H9 (cell line): ENCODE measurements at regions not wholly inside any gene's neighbourhood (a gene's known extent, or its start where the extent isn't known, plus 50 kb on each side); places are given as distances from the start of the nearest gene placed in this dataset.

Experiments used
- DNase-seq: peaks from one replicate; pipeline ENCODE4 v3.0.0-alpha.2; 2017
- H2AFZ ChIP-seq: one replicate; pipeline ENCODE4 v1.6.1; 2013; ENCODE audit warnings: mild to moderate bottlenecking, low read length, control low read depth, moderate library complexity
- H2AK5ac ChIP-seq: 2 replicates; pipeline ENCODE4 v1.6.1; 2013; ENCODE audit warnings: low read length, control low read depth, mixed read lengths; ENCODE audit not compliant: insufficient read length
- H2BK120ac ChIP-seq: one replicate; pipeline ENCODE4 v1.6.1; 2013; ENCODE audit warnings: low read depth, mild to moderate bottlenecking, low read length, control low read depth, inconsistent platforms; ENCODE audit not compliant: poor library complexity, severe bottlenecking
- H2BK12ac ChIP-seq: 2 replicates; pipeline ENCODE4 v1.6.1; 2013; ENCODE audit warnings: low read length, control low read depth, mixed read lengths, low read depth; ENCODE audit not compliant: insufficient read length
- H2BK15ac ChIP-seq: 2 replicates; pipeline ENCODE4 v1.6.1; 2013; ENCODE audit warnings: low read depth, low read length, control low read depth
- H2BK20ac ChIP-seq: one replicate; pipeline ENCODE4 v1.6.1; 2013; ENCODE audit warnings: low read depth, mild to moderate bottlenecking, low read length, control low read depth, inconsistent platforms; ENCODE audit not compliant: poor library complexity, severe bottlenecking
- H2BK5ac ChIP-seq: 2 replicates; pipeline ENCODE4 v1.6.1; 2013; ENCODE audit warnings: low read length, control low read depth, mixed read lengths; ENCODE audit not compliant: insufficient read length
- H3K14ac ChIP-seq: 2 replicates; pipeline ENCODE4 v1.6.1; 2013; ENCODE audit warnings: low read length, control low read depth; ENCODE audit not compliant: insufficient read depth
- H3K18ac ChIP-seq: 2 replicates; pipeline ENCODE4 v1.6.1; 2013; ENCODE audit warnings: low read depth, mild to moderate bottlenecking, mixed read lengths, low read length, control low read depth; ENCODE audit not compliant: insufficient read length
- H3K23ac ChIP-seq: 2 replicates; pipeline ENCODE4 v1.6.1; 2013; ENCODE audit warnings: low read length, control low read depth, mixed read lengths, low read depth; ENCODE audit not compliant: insufficient read length
- H3K23me2 ChIP-seq: 2 replicates; pipeline ENCODE4 v1.6.1; 2013; ENCODE audit warnings: low read depth, mild to moderate bottlenecking, mixed read lengths, low read length, control low read depth; ENCODE audit not compliant: insufficient read length, poor library complexity, severe bottlenecking
- H3K27ac ChIP-seq: 2 replicates; pipeline ENCODE4 v1.5.1; 2013; ENCODE audit warnings: low read length, control low read depth, mixed read lengths, low read depth; ENCODE audit not compliant: insufficient read length
- H3K27me3 ChIP-seq: 2 replicates; pipeline ENCODE4 v1.6.1; 2013; ENCODE audit warnings: low read length, control low read depth, inconsistent platforms; ENCODE audit not compliant: insufficient read depth
- H3K4ac ChIP-seq: 2 replicates; pipeline ENCODE4 v1.6.1; 2013; ENCODE audit warnings: low read depth, mild to moderate bottlenecking, control low read depth, inconsistent platforms, low read length, moderate library complexity
- H3K4me1 ChIP-seq: 2 replicates; pipeline ENCODE4 v1.6.1; 2013; ENCODE audit warnings: low read length, control low read depth, inconsistent platforms; ENCODE audit not compliant: insufficient read depth
- H3K4me2 ChIP-seq: 2 replicates; pipeline ENCODE4 v1.6.1; 2013; ENCODE audit warnings: low read length, control low read depth, mixed read lengths; ENCODE audit not compliant: insufficient read length, insufficient read depth
- H3K56ac ChIP-seq: 2 replicates; pipeline ENCODE4 v1.6.1; 2013; ENCODE audit warnings: low read depth, mild to moderate bottlenecking, mixed read lengths, low read length, control low read depth; ENCODE audit not compliant: insufficient read length
- H3K79me1 ChIP-seq: 2 replicates; pipeline ENCODE4 v1.6.1; 2013; ENCODE audit warnings: low read depth, mild to moderate bottlenecking, moderate library complexity, low read length, control low read depth, inconsistent platforms; ENCODE audit not compliant: insufficient read depth, poor library complexity, severe bottlenecking
- H3K79me2 ChIP-seq: 2 replicates; pipeline ENCODE4 v1.6.1; 2013; ENCODE audit warnings: low read length, control low read depth, inconsistent platforms; ENCODE audit not compliant: insufficient read depth
- H3K9ac ChIP-seq: 2 replicates; pipeline ENCODE4 v1.6.1; 2013; ENCODE audit warnings: low read length, control low read depth, mixed read lengths; ENCODE audit not compliant: insufficient read length; ENCODE audit errors: extremely low read depth
- H3K9me3 ChIP-seq: one replicate; pipeline ENCODE4 v1.6.1; 2013; ENCODE audit warnings: low read depth, low read length, inconsistent platforms; ENCODE audit not compliant: control insufficient read depth
- H3T11ph ChIP-seq: one replicate; pipeline ENCODE4 v1.6.1; 2013; ENCODE audit warnings: mild to moderate bottlenecking, low read length, control low read depth, inconsistent platforms
- H4K20me1 ChIP-seq: one replicate; pipeline ENCODE4 v1.6.1; 2013; ENCODE audit not compliant: control insufficient read depth, insufficient read length, insufficient read depth
- H4K5ac ChIP-seq: 2 replicates; pipeline ENCODE4 v1.6.1; 2013; ENCODE audit warnings: low read depth, mild to moderate bottlenecking, mixed read lengths, low read length, control low read depth; ENCODE audit not compliant: insufficient read length
- H4K8ac ChIP-seq: replicated peaks from 2 replicates; pipeline ENCODE4 v1.6.1; 2013; ENCODE audit warnings: low read length, control low read depth, mixed read lengths, low read depth; ENCODE audit not compliant: insufficient read length
- H4K91ac ChIP-seq: 2 replicates; pipeline ENCODE4 v1.6.1; 2013; ENCODE audit warnings: low read depth, mild to moderate bottlenecking, moderate library complexity, mixed read lengths, low read length, control low read depth; ENCODE audit not compliant: insufficient read length
- H3K27ac Mint-ChIP-seq, 3 experiments: 2 replicates in 2 of 3; 3 replicates in 1 of 3; pipeline ENCODE4 v1.8.0; 2020 to 2021; ENCODE audit warnings: mixed read lengths in 3 of 3, mild to moderate bottlenecking in 1 of 3, moderate library complexity in 1 of 3
- H3K27me3 Mint-ChIP-seq: 2 replicates; pipeline ENCODE4 v1.8.0; 2021; ENCODE audit warnings: low read depth, mild to moderate bottlenecking, moderate library complexity, mixed read lengths
- H3K36me3 Mint-ChIP-seq, 3 experiments: 2 replicates in 2 of 3; 3 replicates in 1 of 3; pipeline ENCODE4 v1.8.0; 2020 to 2021; ENCODE audit warnings: low read depth in 3 of 3, mixed read lengths in 3 of 3; ENCODE audit not compliant: insufficient read depth in 1 of 3
- H3K4me1 Mint-ChIP-seq, 2 experiments: 2 replicates each; pipeline ENCODE4 v1.8.0; 2020; ENCODE audit warnings: mixed read lengths in 2 of 2
- H3K4me3 Mint-ChIP-seq, 2 experiments: 2 replicates in 1 of 2; 3 replicates in 1 of 2; pipeline ENCODE4 v1.8.0; 2020 to 2021; ENCODE audit warnings: mild to moderate bottlenecking in 2 of 2, mixed read lengths in 2 of 2, moderate library complexity in 1 of 2
- H3K9me3 Mint-ChIP-seq, 2 experiments: 2 replicates in 1 of 2; 3 replicates in 1 of 2; pipeline ENCODE4 v1.8.0; 2020; ENCODE audit warnings: mild to moderate bottlenecking in 2 of 2, mixed read lengths in 2 of 2, moderate library complexity in 1 of 2
- WGBS: extraction: QIAGEN DNeasy Blood & Tissue Kit; methylation state at CpG from one replicate; pipeline ENCODE4 v1.1.7; 2013; ENCODE audit warnings: missing lambda C conversion rate, low lambda C conversion rate, mixed read lengths; ENCODE audit not compliant: insufficient read length; ENCODE audit errors: extremely low coverage; 5-methylcytosine and 5-hydroxymethylcytosine counted together
- TF ChIP-seq, protein P1 (sequence below): fragments of 200-600 bp; sonication (generic); conservative IDR thresholded peaks from 3 replicates; pipeline ENCODE4 v1.8.0; 2021; ENCODE audit warnings: antibody characterized with exemption, mild to moderate bottlenecking

DNA sequence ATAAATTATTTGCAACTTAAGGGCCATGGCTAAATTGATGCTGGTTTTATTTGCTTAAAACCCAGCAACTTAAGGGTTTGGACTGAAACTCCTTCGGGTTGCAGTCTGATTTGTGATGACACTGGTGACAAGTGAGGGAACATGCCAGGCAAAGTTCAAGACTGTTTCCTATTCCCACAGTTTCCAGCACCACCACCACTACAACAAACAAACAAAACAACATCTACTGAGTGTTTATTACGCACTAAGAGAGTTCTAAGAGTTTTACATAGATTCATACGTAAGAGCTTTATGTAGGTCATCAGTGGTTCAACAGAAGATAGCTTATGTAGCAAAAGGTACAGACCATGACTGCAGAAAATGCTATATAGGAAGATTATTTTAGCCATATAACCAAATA lies 1582.1 kb downstream of the BRINP3 start:
- Histone ChIP-seq H2BK20ac (no peak overlapping the region), H4K20me1 (no peaks in the 10 kb centered on the region), H3K27me3 (no peaks in the 10 kb centered on the region), H3K79me2 (no peaks in the 10 kb centered on the region), H3K27ac (no peak overlapping the region), H2BK5ac (no peak overlapping the region), H3K9me3 (no peaks in the 10 kb centered on the region), H2BK15ac (no peak overlapping the region), H2AFZ (no peak overlapping the region), H2AK5ac (no peak overlapping the region), H3K18ac (no peak overlapping the region), H3K23me2 (no peaks in the 10 kb centered on the region), H3T11ph (no peak overlapping the region), H3K4me2 (no peak overlapping the region), H3K23ac (no peak overlapping the region), H3K79me1 (no peaks in the 10 kb centered on the region), H2BK120ac (no peak overlapping the region), H2BK12ac (no peak overlapping the region), H3K14ac (no peak overlapping the region), H3K9ac (no peak overlapping the region), H4K5ac (no peak overlapping the region), H3K56ac (no peak overlapping the region), H3K4ac (no peak overlapping the region), H4K8ac (no peak overlapping the region), H4K91ac (no peak overlapping the region), H3K4me1 (no peaks in the 10 kb centered on the region)
- Mint-ChIP-seq H3K27ac (no peak overlapping the region), H3K36me3 (no peaks in the 10 kb centered on the region; a peak in 1 of 7 replicates), H3K4me1 (no peaks in the 10 kb centered on the region), H3K4me3 (no peak overlapping the region), H3K9me3 (peaks cover 2 to 3% of the 10 kb centered on the region in 2 experiments; a peak in 3 of 5 replicates), H3K27me3 (no peaks in the 10 kb centered on the region)
- no CpG with 5 or more reads among the region's 3 CpGs for WGBS
- TF ChIP-seq, protein P1, sequence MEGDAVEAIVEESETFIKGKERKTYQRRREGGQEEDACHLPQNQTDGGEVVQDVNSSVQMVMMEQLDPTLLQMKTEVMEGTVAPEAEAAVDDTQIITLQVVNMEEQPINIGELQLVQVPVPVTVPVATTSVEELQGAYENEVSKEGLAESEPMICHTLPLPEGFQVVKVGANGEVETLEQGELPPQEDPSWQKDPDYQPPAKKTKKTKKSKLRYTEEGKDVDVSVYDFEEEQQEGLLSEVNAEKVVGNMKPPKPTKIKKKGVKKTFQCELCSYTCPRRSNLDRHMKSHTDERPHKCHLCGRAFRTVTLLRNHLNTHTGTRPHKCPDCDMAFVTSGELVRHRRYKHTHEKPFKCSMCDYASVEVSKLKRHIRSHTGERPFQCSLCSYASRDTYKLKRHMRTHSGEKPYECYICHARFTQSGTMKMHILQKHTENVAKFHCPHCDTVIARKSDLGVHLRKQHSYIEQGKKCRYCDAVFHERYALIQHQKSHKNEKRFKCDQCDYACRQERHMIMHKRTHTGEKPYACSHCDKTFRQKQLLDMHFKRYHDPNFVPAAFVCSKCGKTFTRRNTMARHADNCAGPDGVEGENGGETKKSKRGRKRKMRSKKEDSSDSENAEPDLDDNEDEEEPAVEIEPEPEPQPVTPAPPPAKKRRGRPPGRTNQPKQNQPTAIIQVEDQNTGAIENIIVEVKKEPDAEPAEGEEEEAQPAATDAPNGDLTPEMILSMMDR, result no peak
- no peak for DNase-seq
